Fibroblast of gingiva (primary cell): ENCODE measurements at regions not wholly inside any gene's neighbourhood (a gene's known extent, or its start where the extent isn't known, plus 50 kb on each side); places are given as distances from the start of the nearest gene placed in this dataset.

Experiments used
- DNase-seq: peaks from one replicate; pipeline ENCODE4 v3.0.0-alpha.2; 2011; ENCODE audit warnings: low read depth

DNA sequence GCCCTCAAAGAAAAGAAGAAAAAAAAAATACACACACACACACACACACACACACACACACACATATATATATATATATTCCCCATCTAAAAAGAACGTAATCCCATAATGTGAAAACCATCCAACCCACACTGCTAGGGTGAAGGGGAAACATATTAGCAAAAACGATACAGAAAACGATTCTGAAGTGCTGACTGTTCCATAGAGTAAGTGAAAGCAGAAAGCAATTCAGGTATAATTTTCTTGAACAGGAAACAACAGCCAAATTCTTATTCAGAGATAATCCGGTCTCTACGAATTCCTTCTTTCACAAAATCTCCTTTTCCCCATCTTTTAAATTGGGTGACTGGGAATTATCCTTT is 393.5 kb downstream of the NOVA1 start:
- DNase-seq, result no peak

- DNase-seq, result no peak
These were observed 397.1 kb downstream of the NOVA1 start for GRCh38 chr14:26200687-26201086.

DNA sequence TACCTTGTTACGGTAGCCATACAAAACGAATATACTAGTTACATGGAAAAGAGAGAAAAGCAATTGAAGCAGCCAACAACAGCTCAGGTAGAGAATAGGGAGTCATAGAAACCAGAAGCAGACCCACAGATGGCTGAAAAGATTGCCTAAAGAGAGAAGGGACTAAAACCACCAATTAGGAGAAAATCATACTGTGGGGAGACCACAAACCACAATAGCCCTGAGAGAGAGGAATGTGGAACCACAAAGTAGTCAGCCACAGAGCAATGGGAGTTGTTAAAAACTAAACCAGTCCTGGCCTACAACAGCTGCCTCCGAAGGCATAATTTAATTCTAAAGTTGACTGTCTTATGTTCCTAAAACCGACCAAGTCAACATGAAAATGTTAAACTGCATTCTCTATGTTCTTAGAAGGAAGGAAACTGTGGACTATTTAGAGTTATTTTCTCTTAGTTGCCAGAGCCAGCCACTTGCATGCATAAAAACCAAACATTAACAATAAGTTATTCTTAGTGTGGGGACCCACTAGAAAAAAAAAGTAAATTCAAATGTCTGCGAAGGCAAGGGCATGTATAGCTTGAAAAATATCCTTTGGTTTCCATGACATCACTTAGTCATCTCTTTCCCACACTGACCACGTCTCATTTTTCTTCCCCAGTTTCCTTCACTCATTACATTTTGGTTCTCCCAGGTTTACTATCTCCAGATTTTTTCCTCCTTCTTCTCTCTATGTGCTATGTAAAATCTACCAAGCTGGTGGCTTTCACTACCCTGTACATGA is 398.1 kb downstream of the NOVA1 start:
- no peak for DNase-seq

GRCh38 chr14:26199096-26199495 is 398.7 kb downstream of the NOVA1 start:
- no peak for DNase-seq

DNA sequence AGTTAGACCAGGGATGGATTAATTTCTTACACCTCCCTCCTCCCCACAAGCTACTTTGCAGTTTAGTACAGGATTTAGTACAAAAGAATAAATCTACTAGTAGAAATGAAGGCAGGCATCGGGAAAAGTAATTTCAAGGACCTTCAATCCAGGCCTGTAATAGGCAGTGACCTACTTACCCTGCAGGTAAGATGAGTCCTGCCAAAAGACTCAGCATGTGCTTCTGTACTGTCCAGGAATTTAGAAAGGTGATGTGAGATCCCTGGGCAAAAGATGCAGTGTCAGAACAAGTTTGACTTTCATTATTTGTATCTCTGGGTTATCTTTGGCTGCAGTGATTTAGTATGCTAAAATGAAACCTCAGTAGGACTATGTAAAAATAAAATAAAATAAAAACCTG is 403.0 kb downstream of the NOVA1 start:
- DNase-seq, result no peak

DNA sequence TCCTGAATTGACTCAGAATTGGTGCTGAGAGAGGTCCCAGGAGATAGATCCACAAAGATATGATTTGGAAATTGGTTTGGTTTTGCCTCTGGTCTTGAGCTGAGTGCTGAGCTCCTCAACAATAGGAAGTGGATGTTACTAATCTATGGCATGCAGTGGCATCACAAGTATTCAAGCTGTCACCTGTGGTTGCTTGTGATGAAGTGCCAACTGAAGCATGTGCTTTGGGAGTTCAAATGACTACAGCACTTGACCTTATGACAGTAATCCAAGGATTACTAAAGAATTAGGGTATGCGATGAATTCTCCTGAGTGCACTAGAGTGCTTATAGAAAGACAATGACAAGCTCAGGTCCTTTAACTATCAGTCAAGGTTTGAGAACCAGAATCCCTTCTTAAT is 406.2 kb downstream of the NOVA1 start:
- no peak for DNase-seq

DNA sequence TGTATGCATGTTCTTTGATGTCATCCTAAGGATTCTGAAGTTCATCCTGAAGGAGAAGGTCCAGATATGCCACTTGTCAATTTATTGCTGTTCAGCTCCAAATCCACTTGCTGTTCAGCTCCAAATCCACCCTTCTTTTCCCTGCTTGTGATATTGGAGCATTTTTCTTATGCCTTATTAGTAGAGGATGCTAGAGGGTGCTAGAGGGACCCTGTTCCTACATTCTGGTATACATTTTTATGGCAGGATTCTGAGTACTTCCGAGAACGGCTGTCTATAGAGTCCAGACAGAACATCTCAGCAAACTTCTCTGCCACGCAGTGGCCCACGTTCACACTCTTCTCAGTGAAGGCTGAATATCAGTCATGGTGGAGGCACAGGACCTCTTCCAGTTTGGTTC is 406.7 kb downstream of the NOVA1 start:
- DNase-seq, result no peak

DNA sequence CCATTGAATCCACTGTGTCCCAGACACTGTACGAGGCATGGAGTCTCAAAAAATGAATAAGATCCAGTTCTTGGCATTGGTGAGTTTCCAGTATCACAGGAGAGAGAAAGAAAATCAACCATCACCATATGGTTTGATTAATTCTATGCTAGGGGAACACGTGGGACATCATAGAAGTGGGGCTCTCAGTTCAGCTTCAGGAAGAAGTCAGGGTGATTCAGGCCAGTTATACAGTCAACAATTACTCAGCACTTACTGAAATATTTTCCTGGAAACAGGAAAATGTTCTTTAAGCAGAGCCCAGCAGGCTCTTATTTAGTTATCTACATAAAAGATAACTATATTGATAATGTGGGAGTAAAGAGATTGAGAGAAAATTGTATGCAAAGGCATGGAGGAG is 407.2 kb downstream of the NOVA1 start:
- no peak for DNase-seq

- DNase-seq, result peak; percentile 55
These were observed 409.7 kb downstream of the NOVA1 start for GRCh38 chr14:26187996-26188620.

DNA sequence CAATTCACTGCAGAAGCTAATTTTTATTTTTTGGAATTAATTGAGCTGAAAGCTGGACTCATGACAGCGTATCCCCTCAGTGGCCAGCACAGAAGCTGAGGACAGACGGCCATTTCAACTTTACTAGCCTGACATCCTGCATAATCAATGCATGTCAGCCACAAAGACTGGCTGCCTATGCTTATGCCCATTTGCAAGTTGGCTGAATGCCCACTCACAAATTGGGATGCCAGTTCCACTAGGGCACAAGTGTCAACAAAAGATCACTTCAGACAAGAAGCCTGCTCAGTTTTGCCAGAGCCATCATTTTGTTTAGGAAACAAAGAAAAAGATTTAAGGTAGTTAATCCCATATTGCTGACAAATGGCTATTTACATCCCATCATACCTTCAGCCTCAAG is 417.6 kb downstream of the NOVA1 start:
- DNase-seq, result no peak

- no peak for DNase-seq
These were observed 422.2 kb downstream of the NOVA1 start for GRCh38 chr14:26175658-26176057.

DNA sequence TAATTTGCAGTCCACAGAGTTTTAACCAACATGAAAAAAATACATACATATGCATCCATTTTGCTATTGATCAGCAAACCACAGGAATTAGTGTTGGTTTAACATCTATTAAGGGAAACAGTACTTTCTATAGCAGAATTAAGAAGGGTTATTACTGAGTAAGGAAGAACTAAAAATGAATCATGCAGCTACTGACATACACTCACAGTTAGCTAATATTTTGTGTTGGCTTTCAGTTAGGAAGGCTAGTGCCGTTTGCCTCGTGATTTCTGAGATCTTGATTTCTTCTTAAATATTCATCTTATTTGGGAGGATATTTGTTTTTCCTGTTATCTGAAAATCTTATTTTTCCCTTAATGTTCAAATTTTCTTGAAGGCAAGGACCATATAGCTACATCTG is 423.4 kb downstream of the NOVA1 start:
- no peak for DNase-seq

GRCh38 chr14:26173581-26174110 is 424.2 kb downstream of the NOVA1 start:
- DNase-seq, result no peak

DNA sequence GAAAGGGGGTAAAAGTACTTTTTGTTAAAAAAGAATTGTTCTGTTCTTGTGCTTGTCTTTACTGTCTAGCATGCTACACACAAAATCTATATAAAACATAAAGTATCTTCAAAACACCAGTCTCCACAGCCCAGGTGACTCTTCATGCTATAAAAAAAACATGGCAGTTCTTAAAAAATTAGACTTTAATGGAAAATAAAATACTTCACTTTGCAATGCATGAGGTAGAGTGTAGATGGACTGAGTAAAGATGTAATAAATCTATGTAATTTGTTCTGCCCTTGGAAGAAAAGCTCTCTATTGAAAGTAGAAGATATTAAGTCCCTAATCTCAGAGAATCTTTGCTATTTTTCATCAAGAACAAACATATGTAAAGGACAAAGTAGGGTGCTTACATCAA is 425.4 kb downstream of the NOVA1 start:
- no peak for DNase-seq

DNA sequence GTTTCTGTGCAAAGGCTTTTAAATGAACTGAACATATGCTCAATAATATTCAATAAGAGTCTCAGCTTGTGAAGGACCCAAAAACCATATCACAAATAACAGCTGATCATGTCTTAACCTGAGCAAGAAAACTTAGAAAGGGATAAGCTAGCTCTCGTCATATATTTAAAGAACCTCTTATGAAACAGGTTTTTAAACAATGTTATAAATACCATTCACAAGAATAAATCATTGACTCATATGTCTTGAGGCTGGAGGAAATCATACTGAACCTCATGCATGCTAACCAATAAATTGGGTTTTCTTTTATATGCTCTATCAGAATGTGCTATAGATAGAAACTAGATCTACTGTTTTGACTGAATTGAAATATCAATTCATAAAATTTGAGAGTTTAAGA is 426.9 kb downstream of the NOVA1 start:
- no peak for DNase-seq

DNA sequence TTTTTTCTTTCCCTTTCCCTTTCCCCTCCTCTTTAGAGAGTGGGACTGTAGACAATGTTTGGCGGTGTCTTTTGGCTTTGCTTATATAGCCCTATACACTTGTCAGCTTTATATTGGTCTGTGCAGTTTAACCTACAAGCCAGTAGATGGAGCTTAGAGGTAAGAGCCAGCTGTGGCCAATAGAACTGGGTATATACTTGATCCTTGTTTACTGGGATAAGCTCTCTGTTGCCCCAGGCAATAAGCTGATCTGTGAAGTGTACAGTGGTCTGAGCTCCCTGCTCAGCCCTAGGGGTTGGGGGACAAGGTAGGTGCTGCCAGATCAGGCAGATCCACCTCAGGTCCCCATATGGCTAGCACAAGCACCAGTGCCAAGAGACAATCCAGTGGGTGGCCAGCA is 434.1 kb downstream of the NOVA1 start:
- peak; percentile 8 for DNase-seq

GRCh38 chr14:26157517-26157916 is 440.3 kb downstream of the NOVA1 start:
- DNase-seq, result no peak

DNA sequence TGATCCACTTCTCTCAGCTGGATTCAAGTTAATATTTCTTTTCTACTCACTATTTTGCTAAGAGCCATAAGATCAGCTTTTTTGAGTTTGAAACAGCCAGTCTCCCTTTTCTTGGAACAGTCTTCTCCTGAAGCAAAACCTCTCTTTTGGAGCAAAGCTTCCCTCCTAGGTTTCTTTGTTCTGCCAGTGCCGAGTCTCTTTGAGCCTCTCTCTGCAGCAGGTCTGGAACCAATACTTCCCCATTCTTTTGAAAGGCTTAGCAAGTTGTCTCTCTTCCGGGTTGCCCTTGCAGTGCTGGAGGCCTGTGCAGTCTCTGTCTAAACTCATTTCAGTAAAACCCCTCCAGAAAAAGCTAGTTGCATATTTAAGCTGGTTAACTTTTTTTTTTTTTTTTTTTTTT is 454.8 kb downstream of the NOVA1 start:
- DNase-seq, result no peak

GRCh38 chr14:26138764-26139445 is 458.9 kb downstream of the NOVA1 start:
- DNase-seq, result no peak

- no peak for DNase-seq
These were observed 460.7 kb downstream of the NOVA1 start for GRCh38 chr14:26137161-26137560.

- DNase-seq, result no peak
These were observed 465.7 kb downstream of the NOVA1 start for GRCh38 chr14:26132061-26132645.

DNA sequence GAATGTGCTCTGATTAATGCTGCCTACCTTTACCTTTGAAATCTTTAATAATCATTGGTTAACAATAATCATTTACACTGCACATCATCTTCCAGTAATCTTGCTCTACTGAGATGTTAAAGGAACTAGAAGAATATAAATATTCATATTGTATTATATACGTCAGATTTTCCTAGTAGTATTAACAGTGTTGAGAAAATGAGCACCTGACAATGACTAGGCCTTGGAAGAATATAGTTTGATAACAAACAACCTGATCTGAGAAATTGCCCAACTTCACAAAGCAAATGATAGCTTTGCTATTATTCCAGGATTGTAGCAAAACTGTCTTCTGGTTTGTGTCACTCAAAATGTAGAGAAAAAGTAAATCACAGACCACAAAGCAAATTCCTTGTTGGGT is 467.1 kb downstream of the NOVA1 start:
- DNase-seq, result no peak
